ENCODE measurements at regions not wholly inside any gene's neighbourhood (a gene's known extent, or its start where the extent isn't known, plus 50 kb on each side); places are given as distances from the start of the nearest gene placed in this dataset.

- no peak for DNase-seq (ENCODE audit: low read depth in 1 of 2, low spot score in 1 of 2)
These were observed 113.2 kb upstream of the RAG2 start for GRCh38 chr11:36711104-36711825.

Measured in stimulated activated CD4-positive, alpha-beta T cell treated with anti-CD3 and anti-CD28 coated beads, Interleukin-15, amount 100 ng/mL, for 1 hour (primary cell).